Neuronal stem cell (in vitro differentiated cells): ENCODE measurements at regions not wholly inside any gene's neighbourhood (a gene's known extent, or its start where the extent isn't known, plus 50 kb on each side); places are given as distances from the start of the nearest gene placed in this dataset.

Source experiments
- DNase-seq: peaks from one replicate; pipeline ENCODE4 v3.0.0-alpha.2; 2013; ENCODE audit warnings: low spot score
- H2AFZ ChIP-seq: one replicate; pipeline ENCODE4 v1.6.1; 2013; ENCODE audit warnings: mild to moderate bottlenecking, low read length, inconsistent platforms
- H2AK5ac ChIP-seq: 2 replicates; pipeline ENCODE4 v1.6.1; 2013; ENCODE audit warnings: low read depth, mild to moderate bottlenecking, inconsistent platforms, low read length, moderate library complexity, mixed read lengths
- H2BK120ac ChIP-seq: 2 replicates; pipeline ENCODE4 v1.6.1; 2013; ENCODE audit warnings: low read depth, mild to moderate bottlenecking, inconsistent platforms, low read length, moderate library complexity, mixed read lengths
- H2BK12ac ChIP-seq: one replicate; pipeline ENCODE4 v1.6.1; 2013; ENCODE audit warnings: low read length, inconsistent platforms
- H2BK15ac ChIP-seq: 2 replicates; pipeline ENCODE4 v1.6.1; 2013; ENCODE audit warnings: mild to moderate bottlenecking, low read length, inconsistent platforms, mixed read lengths
- H2BK5ac ChIP-seq: one replicate; pipeline ENCODE4 v1.6.1; 2013; ENCODE audit warnings: inconsistent platforms, mild to moderate bottlenecking, low read length, moderate library complexity
- H3K14ac ChIP-seq: one replicate; pipeline ENCODE4 v1.6.1; 2013; ENCODE audit warnings: low read length, inconsistent platforms
- H3K18ac ChIP-seq: 2 replicates; pipeline ENCODE4 v1.6.1; 2013; ENCODE audit warnings: low read length, inconsistent platforms
- H3K23ac ChIP-seq: 2 replicates; pipeline ENCODE4 v1.6.1; 2013; ENCODE audit warnings: low read depth, mild to moderate bottlenecking, mixed read lengths, low read length, inconsistent platforms; ENCODE audit not compliant: poor library complexity
- H3K27ac ChIP-seq: replicated peaks from 3 replicates; pipeline ENCODE4 v1.5.1; 2013; ENCODE audit warnings: low read length, inconsistent platforms
- H3K27me3 ChIP-seq, 3 experiments: 2 replicates each; pipeline ENCODE4 v1.6.1; 2013; ENCODE audit warnings: low read length in 3 of 3, mild to moderate bottlenecking in 2 of 3, inconsistent platforms in 1 of 3, low read depth in 1 of 3, mixed read lengths in 1 of 3, moderate library complexity in 1 of 3; ENCODE audit not compliant: control insufficient read depth in 3 of 3, insufficient read depth in 3 of 3
- H3K36me3 ChIP-seq, 2 donors: replicated peaks in 1 of 2; 2 replicates each; pipeline ENCODE4 v1.6.1; 2013; ENCODE audit warnings: low read length in 2 of 2; ENCODE audit not compliant: control insufficient read depth in 2 of 2, insufficient read depth in 2 of 2
- H3K4ac ChIP-seq: 2 replicates; pipeline ENCODE4 v1.6.1; 2013; ENCODE audit warnings: inconsistent platforms, mild to moderate bottlenecking, low read length, moderate library complexity
- H3K4me1 ChIP-seq, 2 donors: 1 replicate in 1 of 2; 2 replicates in 1 of 2; pipeline ENCODE4 v1.6.1; 2013; ENCODE audit warnings: low read length in 2 of 2, low read depth in 1 of 2; ENCODE audit not compliant: control insufficient read depth in 2 of 2, insufficient read depth in 1 of 2
- H3K4me2 ChIP-seq: one replicate; pipeline ENCODE4 v1.6.1; 2013; ENCODE audit warnings: mild to moderate bottlenecking, low read length, inconsistent platforms; ENCODE audit not compliant: insufficient read depth, poor library complexity, severe bottlenecking
- H3K4me3 ChIP-seq, 2 donors: 2 replicates each; pipeline ENCODE4 v1.5.1; 2013; ENCODE audit warnings: low read length in 2 of 2, mild to moderate bottlenecking in 2 of 2, inconsistent platforms in 1 of 2, moderate library complexity in 1 of 2
- H3K79me1 ChIP-seq: one replicate; pipeline ENCODE4 v1.6.1; 2013; ENCODE audit warnings: low read depth, mild to moderate bottlenecking, inconsistent platforms, low read length, moderate library complexity
- H3K9ac ChIP-seq: one replicate; pipeline ENCODE4 v1.6.1; 2013; ENCODE audit warnings: mild to moderate bottlenecking, low read depth, low read length, inconsistent platforms; ENCODE audit not compliant: poor library complexity
- H3K9me3 ChIP-seq, 2 donors: replicated peaks in 1 of 2; 2 replicates each; pipeline versions ENCODE3 to v1.6.1; 2013; ENCODE audit warnings: low read length in 2 of 2, mild to moderate bottlenecking in 2 of 2, inconsistent platforms in 1 of 2, low read depth in 1 of 2, mixed read lengths in 1 of 2, moderate library complexity in 1 of 2; ENCODE audit not compliant: control insufficient read depth in 2 of 2, insufficient read depth in 1 of 2
- H4K8ac ChIP-seq: one replicate; pipeline ENCODE4 v1.6.1; 2013; ENCODE audit warnings: low read depth, mild to moderate bottlenecking, inconsistent platforms, low read length, moderate library complexity
- H4K91ac ChIP-seq: one replicate; pipeline ENCODE4 v1.6.1; 2013; ENCODE audit warnings: low read length, low read depth, mild to moderate bottlenecking, inconsistent platforms; ENCODE audit not compliant: poor library complexity
- WGBS, 2 donors: extraction: QIAGEN DNeasy Blood & Tissue Kit; methylation state at CpG; one replicate each; pipeline ENCODE4 v1.1.7; 2013; ENCODE audit warnings: missing lambda C conversion rate in 2 of 2, mixed read lengths in 1 of 2; ENCODE audit not compliant: insufficient read length in 2 of 2, insufficient replicate concordance in 1 of 2; ENCODE audit errors: extremely low coverage in 2 of 2; 5-methylcytosine and 5-hydroxymethylcytosine counted together

GRCh38 chr17:79331492-79331891 lies 256.9 kb downstream of the ENGASE start:
- H3K79me1 ChIP-seq = peaks cover 2% of the 10 kb centered on the region
- H2AK5ac ChIP-seq = no peak overlapping the region
- peaks cover 0 to 2% of the 10 kb centered on the region in 2 donors for H3K4me1 ChIP-seq
- no peak overlapping the region for H4K91ac ChIP-seq
- H3K18ac ChIP-seq = no peak overlapping the region
- no peak overlapping the region for H2AFZ ChIP-seq
- no peak overlapping the region for H2BK15ac ChIP-seq
- H4K8ac ChIP-seq = no peak overlapping the region
- DNase-seq = no peak
- no peaks in the 10 kb centered on the region for H3K9me3 ChIP-seq
- H3K9ac ChIP-seq = no peak overlapping the region
- H3K4me3 ChIP-seq = no peak overlapping the region
- no peak overlapping the region for H2BK120ac ChIP-seq
- H2BK5ac ChIP-seq = no peak overlapping the region
- H3K23ac ChIP-seq = no peak overlapping the region
- WGBS, 2 donors = no CpG with 5 or more reads among the region's 11 CpGs
- no peak overlapping the region for H3K14ac ChIP-seq
- no peak overlapping the region for H3K4ac ChIP-seq
- no peaks in the 10 kb centered on the region for H3K36me3 ChIP-seq
- H3K27ac ChIP-seq = no peak overlapping the region
- H2BK12ac ChIP-seq = no peak overlapping the region
- H3K4me2 ChIP-seq = no peak overlapping the region
- peaks cover 0 to 11% (median 0%) of the 10 kb centered on the region in 3 experiments for H3K27me3 ChIP-seq

GRCh38 chr17:79330696-79331095 lies 256.1 kb downstream of the ENGASE start:
- Histone ChIP-seq H3K79me1 (peaks cover 2% of the 10 kb centered on the region), H3K4ac (no peak overlapping the region), H2BK12ac (no peak overlapping the region), H3K27ac (no peak overlapping the region), H4K91ac (no peak overlapping the region), H3K14ac (no peak overlapping the region), H2BK5ac (no peak overlapping the region), H3K4me2 (no peak overlapping the region), H3K36me3 (no peaks in the 10 kb centered on the region), H3K18ac (peak overlapping the region; percentile 59), H3K27me3 (peaks cover 0 to 11% (median 0%) of the 10 kb centered on the region in 3 experiments), H3K23ac (no peak overlapping the region), H2AFZ (no peak overlapping the region), H2BK120ac (no peak overlapping the region), H4K8ac (no peak overlapping the region), H3K4me3 (no peak overlapping the region), H2AK5ac (no peak overlapping the region), H2BK15ac (no peak overlapping the region), H3K9ac (no peak overlapping the region), H3K9me3 (no peaks in the 10 kb centered on the region), H3K4me1 (peaks cover 0 to 2% of the 10 kb centered on the region in 2 donors)
- no peak for DNase-seq
- no CpG with 5 or more reads among the region's 11 CpGs for WGBS, 2 donors

- H3K27me3 ChIP-seq = peaks cover 0 to 11% (median 0%) of the 10 kb centered on the region in 3 experiments
- H3K4ac ChIP-seq = no peak overlapping the region
- no CpG with 5 or more reads among the region's 8 CpGs for whole genome bisulfite sequencing, 2 donors
- no peak overlapping the region for H3K27ac ChIP-seq
- H3K4me1 ChIP-seq = peaks cover 0 to 2% of the 10 kb centered on the region in 2 donors
- no peak overlapping the region for H2BK12ac ChIP-seq
- no peak overlapping the region for H2AK5ac ChIP-seq
- H2AFZ ChIP-seq = no peak overlapping the region
- no peaks in the 10 kb centered on the region for H3K9me3 ChIP-seq
- no peak overlapping the region for H2BK120ac ChIP-seq
- H3K4me2 ChIP-seq = no peak overlapping the region
- no peak overlapping the region for H3K23ac ChIP-seq
- H3K79me1 ChIP-seq = no peaks in the 10 kb centered on the region
- H3K18ac ChIP-seq = peak overlapping the region; percentile 59
- H3K9ac ChIP-seq = no peak overlapping the region
- H3K14ac ChIP-seq = no peak overlapping the region
- no peak overlapping the region for H2BK5ac ChIP-seq
- DNase-seq = no peak
- H4K8ac ChIP-seq = no peak overlapping the region
- H4K91ac ChIP-seq = no peak overlapping the region
- no peak overlapping the region for H3K4me3 ChIP-seq
- H3K36me3 ChIP-seq = no peaks in the 10 kb centered on the region
- H2BK15ac ChIP-seq = no peak overlapping the region
These were observed 255.6 kb downstream of the ENGASE start for GRCh38 chr17:79330229-79330628.

GRCh38 chr17:79326814-79327213 lies 252.2 kb downstream of the ENGASE start:
- no peak for DNase-seq
- no peak overlapping the region for H3K23ac ChIP-seq
- no peak overlapping the region for H3K18ac ChIP-seq
- no peak overlapping the region for H3K9ac ChIP-seq
- no peaks in the 10 kb centered on the region for H3K36me3 ChIP-seq
- H4K91ac ChIP-seq = no peak overlapping the region
- WGBS, 2 donors = no CpG with 5 or more reads among the region's 2 CpGs
- H3K27ac ChIP-seq = no peak overlapping the region
- H2BK15ac ChIP-seq = no peak overlapping the region
- H2BK120ac ChIP-seq = no peak overlapping the region
- H3K14ac ChIP-seq = no peak overlapping the region
- no peak overlapping the region for H3K4ac ChIP-seq
- H3K9me3 ChIP-seq = no peaks in the 10 kb centered on the region
- no peak overlapping the region for H3K4me2 ChIP-seq
- H2BK12ac ChIP-seq = no peak overlapping the region
- no peak overlapping the region for H4K8ac ChIP-seq
- H2AFZ ChIP-seq = no peak overlapping the region
- no peaks in the 10 kb centered on the region for H3K79me1 ChIP-seq
- no peaks in the 10 kb centered on the region for H3K4me1 ChIP-seq
- H2BK5ac ChIP-seq = no peak overlapping the region
- H3K4me3 ChIP-seq = no peak overlapping the region
- peaks cover 0 to 25% (median 0%) of the 10 kb centered on the region in 3 experiments for H3K27me3 ChIP-seq
- no peak overlapping the region for H2AK5ac ChIP-seq
